ENCODE measurements at regions not wholly inside any gene's neighbourhood (a gene's known extent, or its start where the extent isn't known, plus 50 kb on each side); places are given as distances from the start of the nearest gene placed in this dataset.

DNA sequence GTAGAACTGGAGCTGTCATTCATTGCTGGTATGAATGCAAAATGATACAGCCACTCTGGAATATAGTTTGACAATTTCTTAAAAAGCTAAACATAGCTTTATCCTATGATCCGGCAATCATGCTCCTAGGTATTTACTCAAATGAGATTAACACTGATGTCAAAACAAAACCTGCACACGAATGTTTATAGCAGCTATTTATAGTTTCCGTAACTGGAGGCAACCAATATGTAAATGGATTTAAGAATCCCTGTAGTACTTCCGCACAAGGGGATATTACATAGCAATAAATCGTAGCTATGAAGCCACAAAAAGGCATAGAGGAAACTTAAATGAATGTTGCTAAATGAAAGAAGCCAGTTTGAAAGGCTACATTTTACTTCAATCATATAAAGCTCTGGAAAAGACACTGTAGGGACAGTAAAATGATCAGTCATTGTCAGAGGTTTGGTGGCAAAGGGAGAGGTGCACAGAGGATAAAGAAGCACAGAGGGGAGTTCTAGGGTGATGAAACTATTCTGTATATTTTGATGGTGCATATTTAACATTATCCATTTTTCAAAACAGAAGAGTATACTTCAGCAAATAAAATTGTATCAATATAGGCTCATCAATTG is 1893.0 kb upstream of the PCDH20 start:
- in situ Hi-C loops (cut with MboI), result no loop called here
- 40% methylated on average over 5 of the region's 5 CpGs for WGBS (ENCODE audit: insufficient coverage, insufficient replicate concordance, low lambda C conversion rate, missing lambda C conversion rate)
- no peak for FAIRE-seq
- no TSS peak for BruUV-seq (replicated peaks)
- ChIA-PET CTCF (no interaction called here), SMC1A (ENCODE audit: uncharacterized antibody, unreplicated experiment) (no interaction called here), POLR2A (interaction anchor here (0.5 kb wide), 1 partner anchor 1197 kb away, joined by 3 read pairs; no protein-coding TSS in a partner anchor), RAD21 (ENCODE audit: unreplicated experiment) (no interaction called here)
- Histone ChIP-seq H3K36me3 (ENCODE audit: control insufficient read depth in 2 of 2, insufficient read depth in 2 of 2, low read length in 1 of 2) (no peaks in the 10 kb centered on the region), H3K79me2 (ENCODE audit: control insufficient read depth, insufficient read depth, low read length) (no peaks in the 10 kb centered on the region), H2AFZ (ENCODE audit: control insufficient read depth, low read depth, low read length) (no peak overlapping the region), H3K4me2 (ENCODE audit: control insufficient read depth, insufficient read depth) (no peak overlapping the region), H3K27me3 (replicated peaks in 1 of 2; ENCODE audit: control insufficient read depth in 2 of 2, insufficient read depth in 2 of 2, low read length in 1 of 2) (no peaks in the 10 kb centered on the region), H3K4me1 (ENCODE audit: control insufficient read depth, insufficient read depth, low read length) (no peaks in the 10 kb centered on the region), H3K4me3 (no peak overlapping the region), H4K20me1 (ENCODE audit: control insufficient read depth, insufficient read depth) (no peaks in the 10 kb centered on the region), H3K9ac (ENCODE audit: control insufficient read depth, insufficient read depth, low read length) (no peak overlapping the region), H3K9me3 (replicated peaks; ENCODE audit: control insufficient read depth, insufficient read depth, low read length) (no peaks in the 10 kb centered on the region), H3K27ac (ENCODE audit: control insufficient read depth, insufficient read depth) (no peak overlapping the region)
- ATAC-seq, result no peak
- no peak for DNase-seq (ENCODE audit: low read depth, low spot score)
- intact Hi-C loops (cut with micrococcal nuclease; ENCODE audit: unreplicated experiment), result no loop called here
- TF ChIP-seq GABPA (IDR thresholded peaks at IDR 0.05; ENCODE audit: low read depth), result no peak
- TF ChIP-seq PKNOX1 (IDR thresholded peaks at IDR 0.05), result no peak
- TF ChIP-seq PAX8 (IDR thresholded peaks at IDR 0.05), result no peak
- TF ChIP-seq SUZ12 (IDR thresholded peaks at IDR 0.05; ENCODE audit: unreplicated experiment), result no peak
- TF ChIP-seq CBX3 (IDR thresholded peaks at IDR 0.05; ENCODE audit: borderline replicate concordance, low read depth), result no peak
- no peak for TF ChIP-seq RAD51 (IDR thresholded peaks at IDR 0.05)
- TF ChIP-seq SREBF1 (IDR thresholded peaks at IDR 0.05; ENCODE audit: low read length), result no peak
- no peak for TF ChIP-seq ZBTB33 (IDR thresholded peaks at IDR 0.05)
- no peak for TF ChIP-seq DPF2 (IDR thresholded peaks at IDR 0.05)
- no peak for TF ChIP-seq IRF4 (IDR thresholded peaks at IDR 0.05; ENCODE audit: low read depth, low read length)
- TF ChIP-seq MAX (IDR thresholded peaks at IDR 0.05; ENCODE audit: low read depth, low read length), result no peak
- TF ChIP-seq E2F8 (IDR thresholded peaks at IDR 0.05; ENCODE audit: low read depth, partially characterized antibody), result no peak
- no peak for TF ChIP-seq E4F1 (IDR thresholded peaks at IDR 0.05; ENCODE audit: borderline replicate concordance, partially characterized antibody)
- no peak for TF ChIP-seq CBX5 (IDR thresholded peaks at IDR 0.05; ENCODE audit: low read depth)
- TF ChIP-seq NR2C1 (IDR thresholded peaks at IDR 0.05), result no peak
